HTR-8/SVneo (cell line): ENCODE measurements at regions not wholly inside any gene's neighbourhood (a gene's known extent, or its start where the extent isn't known, plus 50 kb on each side); places are given as distances from the start of the nearest gene placed in this dataset.
A peak's percentile ranks its signal among the peaks of the same experiment; 100 is the strongest.

Source experiments
- DNase-seq: peaks from one replicate; pipeline ENCODE4 v3.0.0; 2011; ENCODE audit warnings: low spot score, mixed read lengths; ENCODE audit not compliant: insufficient read length
- FAIRE-seq: peaks from 2 replicates; lab custom pipeline; 2011; peaks lifted over from hg19 to GRCh38; lab: Jason Lieb, UNC

- FAIRE-seq (no peak), DNase-seq (no peak)
These were observed 373.3 kb upstream of the DIAPH2 start for GRCh38 chrX:96311366-96311765.

- FAIRE-seq (no peak), DNase-seq (no peak)
These were observed 369.7 kb upstream of the DIAPH2 start for GRCh38 chrX:96314985-96315384.

DNA sequence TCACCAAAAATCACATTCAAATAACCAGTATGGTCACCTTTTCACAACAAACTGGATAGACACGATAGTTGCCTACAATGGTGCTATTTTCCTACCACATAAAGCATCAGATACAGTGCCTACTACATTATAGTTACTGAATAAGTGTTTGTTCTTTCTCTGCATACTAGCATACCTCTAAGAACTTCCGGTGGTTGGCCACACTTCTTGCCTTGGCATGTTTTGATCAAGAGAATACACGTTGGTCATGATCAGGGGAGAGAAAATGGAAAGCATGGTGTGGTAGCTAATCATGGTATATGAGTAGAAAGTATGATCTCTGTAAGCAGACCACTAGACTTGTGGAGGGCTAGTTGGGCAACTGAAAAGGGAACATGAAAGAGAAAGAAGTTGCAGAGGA lies 322.8 kb upstream of the DIAPH2 start:
- FAIRE-seq (no peak), DNase-seq (no peak)

DNA sequence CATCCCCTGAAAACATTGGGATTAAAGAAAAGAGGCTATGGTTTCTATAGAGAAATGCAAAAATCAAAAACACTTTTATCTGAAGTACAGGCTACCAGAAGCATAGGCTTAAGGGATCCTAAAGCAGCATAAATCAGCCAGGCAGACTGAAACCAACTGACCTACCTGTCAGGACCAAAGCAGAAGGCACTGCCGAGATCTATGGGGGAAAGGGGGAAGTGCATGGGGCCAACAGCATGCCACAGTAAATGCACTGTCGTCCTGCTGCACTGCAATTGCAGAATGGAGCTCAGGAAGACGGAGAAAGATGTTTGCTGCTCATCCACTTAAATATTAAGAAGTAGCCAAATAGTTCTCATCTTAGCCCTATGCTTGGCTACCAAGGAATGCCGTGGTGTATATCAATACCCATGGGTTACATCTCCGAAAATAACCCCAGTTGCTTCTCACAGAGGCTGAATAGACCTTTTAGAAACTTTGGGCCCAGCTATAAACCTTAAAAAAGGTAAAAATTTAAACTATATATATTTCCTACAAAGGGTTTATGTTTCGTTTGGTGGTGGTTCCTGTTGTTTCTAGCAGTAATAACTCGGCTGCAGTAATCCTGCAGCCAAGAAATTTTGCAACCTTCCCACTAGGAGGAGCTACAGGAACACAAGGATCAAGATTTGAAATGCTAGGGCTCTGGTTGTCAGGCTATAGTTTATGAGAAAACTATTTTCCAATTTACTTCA lies 312.2 kb upstream of the DIAPH2 start:
- FAIRE-seq, result no peak
- DNase-seq, result peak; percentile 0

DNA sequence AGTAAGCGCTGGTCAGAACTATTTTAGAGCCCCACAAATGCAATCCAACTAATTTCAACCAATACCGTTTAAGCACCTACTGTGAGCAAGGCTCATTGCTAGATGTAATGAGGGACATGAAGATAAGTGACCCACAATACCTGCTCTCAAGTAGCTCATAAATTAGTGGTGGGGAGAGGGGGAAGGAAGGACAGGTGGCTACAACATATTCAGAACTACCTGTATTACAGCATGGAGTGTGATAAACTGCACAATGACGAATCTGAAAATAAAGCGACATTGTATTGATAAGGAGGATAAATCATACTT lies 311.6 kb upstream of the DIAPH2 start:
- DNase-seq, result no peak
- no peak for FAIRE-seq

DNA sequence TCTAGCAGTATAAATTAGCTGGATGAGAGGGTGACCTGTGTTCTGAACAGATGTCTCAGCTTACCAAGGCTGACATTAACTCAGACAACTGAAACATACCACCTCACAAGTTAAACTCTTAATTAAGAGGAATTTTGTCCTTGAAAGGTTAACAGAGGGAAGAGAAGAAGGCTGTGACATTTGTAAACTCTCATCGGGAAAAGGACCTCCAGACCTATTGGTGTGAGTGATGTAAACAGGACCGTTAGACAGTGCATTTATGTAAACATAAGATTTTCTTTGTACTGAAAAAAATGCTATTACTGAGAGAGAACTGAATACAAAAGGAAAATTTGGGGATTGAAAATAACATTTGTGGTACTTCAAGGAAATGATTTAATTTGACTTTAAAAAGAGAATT lies 308.4 kb upstream of the DIAPH2 start:
- DNase-seq, result no peak
- FAIRE-seq, result no peak

DNA sequence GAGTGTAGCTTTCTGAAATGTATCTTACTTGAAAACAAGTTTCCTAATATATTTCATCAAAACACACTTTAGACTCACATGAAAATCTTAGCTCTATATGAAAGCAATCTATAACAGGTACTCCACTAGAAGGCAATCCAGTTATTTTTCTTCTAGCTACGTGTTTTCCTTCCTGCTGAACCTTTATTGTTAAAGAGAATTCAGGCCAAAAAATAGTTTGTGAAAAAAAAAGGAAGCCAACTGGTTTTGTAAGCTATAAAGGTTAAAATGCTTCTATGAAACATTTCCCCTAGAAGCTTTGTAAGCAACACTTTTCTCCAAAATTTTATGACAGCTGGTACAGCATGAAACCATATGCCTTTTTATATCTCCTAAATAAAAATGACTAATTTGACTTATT lies 304.7 kb upstream of the DIAPH2 start:
- FAIRE-seq, result no peak
- DNase-seq, result no peak

- FAIRE-seq, result no peak
- no peak for DNase-seq
These were observed 302.6 kb upstream of the DIAPH2 start for GRCh38 chrX:96382018-96382417.

GRCh38 chrX:96383428-96383827 lies 301.2 kb upstream of the DIAPH2 start:
- no peak for DNase-seq
- no peak for FAIRE-seq

GRCh38 chrX:96386325-96386724 lies 298.3 kb upstream of the DIAPH2 start:
- FAIRE-seq, result no peak
- no peak for DNase-seq

DNA sequence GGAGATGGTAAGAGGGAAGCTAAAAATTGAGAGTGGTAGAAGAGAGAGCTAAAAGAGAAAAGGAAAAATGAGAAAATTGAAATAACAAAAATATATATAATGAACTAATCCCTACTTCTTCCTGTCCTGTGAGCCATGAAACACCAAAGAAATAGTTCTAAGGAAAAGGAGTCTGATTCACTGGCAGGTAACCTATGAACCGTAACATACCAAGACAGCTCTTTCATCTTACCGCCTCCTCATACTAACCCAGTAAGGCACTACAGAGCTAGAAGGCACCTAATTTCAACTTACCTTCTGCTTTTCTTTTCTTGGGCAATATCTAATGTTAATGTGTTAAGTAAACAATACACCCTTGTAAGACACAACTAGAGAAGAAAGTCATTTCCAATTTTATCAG lies 297.7 kb upstream of the DIAPH2 start:
- no peak for DNase-seq
- no peak for FAIRE-seq

DNA sequence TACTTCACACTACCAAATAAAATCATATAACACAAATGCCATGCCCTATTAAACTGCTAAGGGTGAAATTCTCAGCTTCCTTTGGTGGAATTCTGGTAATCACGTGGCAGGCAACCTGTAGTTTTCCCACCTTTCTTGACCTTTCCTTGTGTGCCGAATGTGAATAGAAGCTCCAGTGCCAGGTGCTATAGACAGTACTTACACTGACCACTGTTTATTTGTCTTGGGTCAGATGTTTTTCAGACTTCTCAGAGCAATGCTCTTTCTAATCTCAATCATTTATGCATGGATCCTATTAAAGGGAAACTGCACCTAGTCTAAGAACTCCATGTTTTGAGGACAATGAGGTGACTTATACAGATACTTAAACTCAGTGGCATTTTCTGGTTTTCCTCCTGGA lies 296.8 kb upstream of the DIAPH2 start:
- DNase-seq (no peak), FAIRE-seq (no peak)

- no peak for FAIRE-seq
- DNase-seq, result no peak
These were observed 295.2 kb upstream of the DIAPH2 start for GRCh38 chrX:96389281-96390047.

DNA sequence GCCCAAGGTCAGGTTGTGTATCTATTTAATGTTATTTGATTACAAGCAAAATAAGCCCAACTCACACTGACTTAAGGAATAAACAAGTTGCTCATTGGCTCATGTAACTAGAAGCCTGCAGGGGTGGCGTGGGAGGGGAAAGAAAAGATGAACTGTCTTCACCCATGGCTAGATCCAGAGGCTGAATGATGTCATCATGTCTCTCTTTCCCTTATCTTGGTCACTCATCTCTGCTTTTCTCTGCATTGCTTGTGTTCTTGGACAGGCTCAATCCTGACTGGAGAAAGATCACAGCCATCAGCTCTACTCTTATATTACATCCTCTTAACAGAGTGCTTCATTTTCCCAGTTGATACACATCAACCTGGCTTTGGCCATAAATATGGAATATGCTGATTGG lies 290.0 kb upstream of the DIAPH2 start:
- DNase-seq, result no peak
- no peak for FAIRE-seq

DNA sequence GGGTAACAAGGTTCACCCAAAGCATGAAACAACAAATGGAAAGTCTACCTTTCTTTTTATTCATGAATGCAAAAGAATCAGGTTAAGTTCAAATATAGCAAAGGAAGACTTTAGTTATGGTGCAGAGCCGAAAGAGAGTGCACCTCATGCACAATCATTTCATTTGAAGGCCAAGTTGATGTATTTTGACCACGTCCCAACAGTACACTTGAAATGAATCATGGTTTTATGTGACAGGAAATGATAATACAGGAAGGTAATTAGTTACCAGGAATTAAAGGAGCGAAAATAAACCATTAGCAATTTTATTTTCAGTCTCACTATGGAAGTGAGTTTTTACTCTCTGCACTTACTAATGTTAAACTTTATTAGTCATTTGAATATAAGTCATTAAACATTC lies 281.2 kb upstream of the DIAPH2 start:
- FAIRE-seq, result no peak
- no peak for DNase-seq

GRCh38 chrX:96405842-96406241 lies 278.8 kb upstream of the DIAPH2 start:
- no peak for FAIRE-seq
- no peak for DNase-seq

DNA sequence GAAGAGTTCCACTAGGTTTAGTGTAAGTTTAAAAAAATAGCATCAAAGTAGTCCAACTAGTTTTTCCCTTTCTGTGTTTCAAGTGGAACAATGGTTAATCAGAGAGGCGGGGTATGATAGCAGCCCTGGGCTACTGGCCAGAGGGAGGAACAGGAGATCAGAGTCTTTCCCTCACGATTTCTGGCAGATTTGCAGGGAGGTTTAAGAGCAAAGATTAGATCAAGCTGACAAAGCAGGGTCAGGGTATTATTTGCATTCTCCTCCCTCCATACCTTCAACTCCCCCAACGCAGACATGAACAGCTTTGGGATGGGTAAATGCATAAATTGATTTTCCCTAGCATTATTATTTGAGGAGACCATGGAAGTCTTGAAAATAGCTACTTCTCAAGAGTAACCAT lies 277.6 kb upstream of the DIAPH2 start:
- FAIRE-seq, result no peak
- no peak for DNase-seq

DNA sequence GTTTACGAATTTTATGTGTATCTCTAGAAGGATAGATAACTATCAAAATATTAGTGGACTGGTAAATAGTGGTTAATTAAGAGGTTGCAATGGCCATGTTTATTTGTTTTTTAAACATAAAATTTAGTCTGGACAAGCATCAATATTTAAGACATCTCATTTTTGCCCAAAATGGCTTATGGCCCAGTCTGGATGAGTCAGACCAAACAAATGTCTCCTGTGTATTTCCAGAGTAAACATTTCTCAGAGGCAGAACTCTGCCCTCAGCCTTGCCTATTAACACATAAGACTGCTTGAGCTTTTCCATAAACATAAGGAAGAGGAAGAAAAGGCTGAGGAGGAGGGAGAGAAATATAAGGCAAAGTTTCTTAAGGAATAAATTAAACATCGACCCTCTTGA lies 277.1 kb upstream of the DIAPH2 start:
- no peak for DNase-seq
- FAIRE-seq, result no peak

- no peak for FAIRE-seq
- DNase-seq, result no peak
These were observed 276.7 kb upstream of the DIAPH2 start for GRCh38 chrX:96407981-96408380.

DNA sequence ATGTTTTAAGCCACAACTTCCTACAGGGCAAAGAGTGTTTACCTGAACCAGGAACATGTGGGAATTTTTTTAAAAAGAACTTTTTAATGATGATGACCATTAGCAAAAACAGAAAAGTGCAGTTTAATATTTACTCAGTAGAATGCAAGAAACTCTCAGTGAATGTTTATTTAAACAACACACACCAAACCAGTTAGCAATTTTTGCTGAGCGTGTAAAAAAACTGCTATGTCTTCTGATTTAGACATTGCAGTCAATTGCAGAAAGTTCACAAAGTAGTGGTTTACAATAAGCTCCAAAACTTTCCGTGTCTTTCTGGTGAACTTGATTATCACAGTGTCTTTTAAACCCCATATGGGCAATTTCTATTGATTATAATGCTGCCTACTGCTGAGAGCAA lies 273.7 kb upstream of the DIAPH2 start:
- no peak for DNase-seq
- FAIRE-seq, result no peak

- no peak for FAIRE-seq
- DNase-seq, result no peak
These were observed 266.9 kb upstream of the DIAPH2 start for GRCh38 chrX:96417695-96418094.

- no peak for DNase-seq
- FAIRE-seq, result no peak
These were observed 260.6 kb upstream of the DIAPH2 start for GRCh38 chrX:96424007-96424406.
